ENCODE measurements at regions not wholly inside any gene's neighbourhood (a gene's known extent, or its start where the extent isn't known, plus 50 kb on each side); places are given as distances from the start of the nearest gene placed in this dataset.

GRCh38 chr16:13838401-13839190, 81.4 kb upstream of the ERCC4 start:
- Histone ChIP-seq H4K20me1 (replicated peaks; ENCODE audit: control insufficient read depth, extremely low read depth, insufficient read depth, low read length) (no peaks in the 10 kb centered on the region), H3K9ac (replicated peaks; ENCODE audit: extremely low read depth, insufficient read depth, low read length) (no peak overlapping the region), H3K9me3 (replicated peaks; ENCODE audit: control insufficient read depth, insufficient read depth, low read length) (no peaks in the 10 kb centered on the region), H3K9me1 (replicated peaks; ENCODE audit: control insufficient read depth, extremely low read depth, insufficient read depth, low read length) (no peaks in the 10 kb centered on the region), H3K4me1 (ENCODE audit: control insufficient read depth, extremely low read depth, insufficient read depth, low read length) (no peaks in the 10 kb centered on the region), H3K27me3 (ENCODE audit: control insufficient read depth in 2 of 2, insufficient read depth in 2 of 2, low read length in 2 of 2) (no peaks in the 10 kb centered on the region), H3K4me2 (ENCODE audit: insufficient read depth, low read length) (no peak overlapping the region), H3K27ac (ENCODE audit: insufficient read depth, low read depth, low read length) (no peak overlapping the region), H3K79me2 (ENCODE audit: control insufficient read depth, insufficient read depth, low read length) (no peaks in the 10 kb centered on the region), H2AFZ (ENCODE audit: low read depth, low read length) (no peak overlapping the region), H3K36me3 (ENCODE audit: control insufficient read depth in 2 of 2, extremely low read depth in 1 of 2, insufficient read depth in 2 of 2, low read length in 2 of 2) (no peaks in the 10 kb centered on the region), H3K4me3 (replicated peaks in 1 of 3; ENCODE audit: insufficient read depth in 1 of 3, low read depth in 1 of 3, low read length in 3 of 3) (no peak overlapping the region)
- ChIA-PET POLR2A (interaction anchor here (0.6 kb wide), 1 partner anchor 957 kb away, joined by 3 read pairs; no protein-coding TSS in a partner anchor), CTCF (no interaction called here)
- FAIRE-seq (no peak), DNase-seq (ENCODE audit: low read depth, low spot score) (no peak)
- no TSS peak for BruUV-seq (replicated peaks)
- TF ChIP-seq POLR2AphosphoS5 (IDR thresholded peaks at IDR 0.05; ENCODE audit: insufficient read depth, low read depth, low read length) (no peak), GATA2 (IDR thresholded peaks at IDR 0.05; ENCODE audit: insufficient read depth, insufficient read length, low read depth, low read length) (no peak), CTCF (IDR thresholded peaks at IDR 0.05; ENCODE audit: extremely low read depth in 1 of 2, insufficient read depth in 1 of 2, low read depth in 1 of 2, low read length in 2 of 2) (no peak), FOS (IDR thresholded peaks at IDR 0.05; ENCODE audit: borderline replicate concordance, insufficient read depth, low read length) (no peak), MAX (IDR thresholded peaks at IDR 0.05; ENCODE audit: insufficient read depth, insufficient read length) (no peak), MYC (IDR thresholded peaks at IDR 0.05; ENCODE audit: low read depth, low read length) (no peak), POLR2A (IDR thresholded peaks at IDR 0.05; ENCODE audit: low read depth, low read length) (no peak), JUN (IDR thresholded peaks at IDR 0.05; ENCODE audit: borderline replicate concordance, insufficient read depth, insufficient read length, low read depth) (no peak), EZH2 (IDR thresholded peaks at IDR 0.05; ENCODE audit: borderline replicate concordance, low read depth, low read length, severe bottlenecking) (no peak)
- dilution Hi-C loops (cut with MboI; ENCODE audit: extremely low pct_ligation_motif_present, low sequenced_read_pairs) (no loop called here), intact Hi-C loops (cut with micrococcal nuclease) (no loop called here)

All from endothelial cell of umbilical vein (primary cell).